ENCODE measurements at regions not wholly inside any gene's neighbourhood (a gene's known extent, or its start where the extent isn't known, plus 50 kb on each side); places are given as distances from the start of the nearest gene placed in this dataset.

- DNase-seq (ENCODE audit: low spot score in 2 of 2), result no peak
- no peak for FAIRE-seq
Observed at GRCh38 chr3:40639006-40639405, 114.2 kb downstream of the ZNF621 start.

GRCh38 chr3:40642812-40643211, 118.1 kb downstream of the ZNF621 start:
- FAIRE-seq, result no peak
- no peak for DNase-seq (ENCODE audit: low spot score in 2 of 2)

GRCh38 chr3:40645883-40646282, 121.1 kb downstream of the ZNF621 start:
- FAIRE-seq, result no peak
- DNase-seq (ENCODE audit: low spot score in 2 of 2), result no peak

GRCh38 chr3:40649346-40649745, 124.6 kb downstream of the ZNF621 start:
- FAIRE-seq (no peak), DNase-seq (ENCODE audit: low spot score in 2 of 2) (no peak)

GRCh38 chr3:40652072-40652471, 127.3 kb downstream of the ZNF621 start:
- no peak for FAIRE-seq
- no peak for DNase-seq (ENCODE audit: low spot score in 2 of 2)

GRCh38 chr3:40653001-40653400, 128.2 kb downstream of the ZNF621 start:
- no peak for FAIRE-seq
- no peak for DNase-seq (ENCODE audit: low spot score in 2 of 2)

- no peak for DNase-seq (ENCODE audit: low spot score in 2 of 2)
- no peak for FAIRE-seq
Observed at GRCh38 chr3:40653878-40654277, 129.1 kb downstream of the ZNF621 start.

- FAIRE-seq (no peak), DNase-seq (ENCODE audit: low spot score in 2 of 2) (no peak)
Observed at GRCh38 chr3:40655551-40655950, 130.8 kb downstream of the ZNF621 start.

GRCh38 chr3:40657623-40658022, 132.9 kb downstream of the ZNF621 start:
- no peak for FAIRE-seq
- DNase-seq (ENCODE audit: low spot score in 2 of 2), result no peak

GRCh38 chr3:40658305-40658704, 133.5 kb downstream of the ZNF621 start:
- FAIRE-seq (no peak), DNase-seq (ENCODE audit: low spot score in 2 of 2) (no peak)

- DNase-seq (ENCODE audit: low spot score in 2 of 2) (no peak), FAIRE-seq (no peak)
Observed at GRCh38 chr3:40660554-40660953, 135.8 kb downstream of the ZNF621 start.

- FAIRE-seq (no peak), DNase-seq (ENCODE audit: low spot score in 2 of 2) (no peak)
Observed at GRCh38 chr3:40661284-40661683, 136.5 kb downstream of the ZNF621 start.

- no peak for FAIRE-seq
- DNase-seq (ENCODE audit: low spot score in 2 of 2), result no peak
Observed at GRCh38 chr3:40663280-40663679, 138.5 kb downstream of the ZNF621 start.

- DNase-seq (ENCODE audit: low spot score in 2 of 2), result no peak
- no peak for FAIRE-seq
Observed at GRCh38 chr3:40669176-40669575, 144.4 kb downstream of the ZNF621 start.

GRCh38 chr3:40672861-40673260, 148.1 kb downstream of the ZNF621 start:
- FAIRE-seq, result no peak
- DNase-seq (ENCODE audit: low spot score in 2 of 2), result no peak

- FAIRE-seq (no peak), DNase-seq (ENCODE audit: low spot score in 2 of 2) (no peak)
Observed at GRCh38 chr3:40677321-40677720, 152.6 kb downstream of the ZNF621 start.

- DNase-seq (ENCODE audit: low spot score in 2 of 2), result no peak
Observed at GRCh38 chr3:40677749-40678148, 153.0 kb downstream of the ZNF621 start.

GRCh38 chr3:40679290-40679689, 154.5 kb downstream of the ZNF621 start:
- no peak for FAIRE-seq

More at GRCh38 chr3:40677749-40678148, 153.0 kb downstream of the ZNF621 start:
- FAIRE-seq, result no peak

GRCh38 chr3:40680685-40681657, 156.2 kb downstream of the ZNF621 start:
- FAIRE-seq (no peak), DNase-seq (ENCODE audit: low spot score in 2 of 2) (no peak)

More at GRCh38 chr3:40679290-40679689, 154.5 kb downstream of the ZNF621 start:
- DNase-seq (ENCODE audit: low spot score in 2 of 2), result no peak

- FAIRE-seq, result no peak
- DNase-seq (ENCODE audit: low spot score in 2 of 2), result no peak
Observed at GRCh38 chr3:40681658-40682055, 156.9 kb downstream of the ZNF621 start.

GRCh38 chr3:40689837-40690236, 165.1 kb downstream of the ZNF621 start:
- DNase-seq (ENCODE audit: low spot score in 2 of 2) (no peak), FAIRE-seq (no peak)

Measured in frontal cortex (tissue), 3 donors.